ENCODE measurements at regions not wholly inside any gene's neighbourhood (a gene's known extent, or its start where the extent isn't known, plus 50 kb on each side); places are given as distances from the start of the nearest gene placed in this dataset.

- no peak for DNase-seq
- in situ Hi-C loops (cut with MboI; ENCODE audit: low pct_unique_long_range_greater_than_20kb, low sequenced_read_pairs): no loop called here
Observed at GRCh38 chr1:220976390-220976789, 97.1 kb downstream of the HLX start.

GRCh38 chr1:220979371-220979770 lies 100.1 kb downstream of the HLX start:
- in situ Hi-C loops (cut with MboI; ENCODE audit: low pct_unique_long_range_greater_than_20kb, low sequenced_read_pairs): no loop called here
- DNase-seq: no peak

- in situ Hi-C loops (cut with MboI; ENCODE audit: low pct_unique_long_range_greater_than_20kb, low sequenced_read_pairs): no loop called here
- DNase-seq: no peak
Observed at GRCh38 chr1:220982686-220983085, 103.4 kb downstream of the HLX start.

DNA sequence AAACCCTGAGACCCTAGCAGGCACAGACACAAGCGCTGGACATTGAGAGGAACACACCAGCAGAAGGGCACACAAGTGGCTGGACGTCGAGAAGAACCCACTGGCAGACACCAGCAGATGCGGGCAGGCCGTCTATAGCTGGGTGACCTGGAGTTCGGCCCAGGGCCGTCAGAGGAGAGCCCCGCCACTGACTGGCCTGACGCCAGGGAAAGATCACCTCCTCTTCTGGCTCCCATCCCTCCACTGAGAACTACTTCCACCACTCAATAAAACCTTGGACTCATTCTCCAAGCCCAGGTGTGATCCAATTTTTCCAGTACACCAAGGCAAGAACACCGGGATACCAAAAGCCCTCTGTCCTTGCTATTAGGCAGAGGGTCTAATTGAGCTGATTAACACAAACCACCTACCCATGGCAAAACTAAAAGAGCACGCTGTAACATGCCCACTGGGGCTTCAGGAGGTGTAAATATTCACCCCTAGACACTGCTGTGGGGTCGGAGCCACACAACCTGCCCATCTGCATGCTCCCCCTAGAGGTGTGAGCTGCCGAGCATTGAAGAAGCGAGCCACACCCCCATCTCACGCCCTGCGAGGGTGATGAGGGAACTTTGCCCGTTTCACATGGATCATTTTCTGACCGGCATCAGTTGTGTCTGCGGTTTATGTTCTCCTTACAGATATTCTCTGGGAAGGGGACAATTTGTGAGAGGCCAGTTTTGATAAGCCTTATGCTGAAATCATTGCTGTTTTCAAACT lies 104.8 kb downstream of the HLX start:
- in situ Hi-C loops (cut with MboI; ENCODE audit: low pct_unique_long_range_greater_than_20kb, low sequenced_read_pairs): no loop called here
- DNase-seq: no peak

DNA sequence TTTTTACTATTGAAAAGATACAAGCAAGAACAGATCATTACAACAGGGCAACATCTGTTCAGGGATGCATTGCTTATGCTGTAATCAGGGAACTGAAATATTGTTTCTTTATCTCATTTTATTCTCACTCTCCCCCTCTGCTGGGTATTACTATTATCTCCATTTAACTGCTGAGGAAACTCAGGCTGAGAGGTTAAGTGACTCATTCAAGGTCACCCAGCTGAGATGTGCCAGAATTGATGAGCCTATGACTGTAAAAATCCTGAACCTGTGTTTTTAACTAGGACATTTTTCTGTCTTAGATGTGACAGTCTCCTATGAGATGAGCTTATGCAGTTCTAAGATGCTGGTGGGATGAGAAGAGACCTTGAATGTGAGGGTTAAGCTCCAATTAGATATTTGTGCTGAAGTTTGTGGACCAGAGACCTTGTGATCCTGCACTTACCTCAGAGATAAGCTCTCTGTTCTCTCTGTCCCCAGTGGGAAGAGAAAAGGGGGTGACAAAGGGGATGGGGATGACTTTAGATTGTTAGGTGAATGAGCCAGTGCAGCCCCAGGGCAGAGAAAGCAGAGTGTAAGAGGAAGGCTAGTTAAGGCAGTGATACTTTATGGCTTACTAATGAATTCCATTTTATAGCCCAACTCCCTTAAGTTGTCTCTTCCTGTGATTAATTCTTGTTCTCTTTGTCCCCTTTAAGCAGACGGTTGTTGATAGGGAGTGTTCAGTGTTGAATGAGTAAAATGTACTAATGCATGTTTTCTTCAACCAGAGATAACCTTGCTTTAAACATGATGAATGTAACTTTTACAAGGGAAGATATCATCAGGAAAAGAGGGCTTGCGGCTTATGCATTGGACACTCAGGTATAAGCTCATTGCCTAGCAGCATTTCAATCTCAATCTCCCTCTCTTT lies 111.4 kb downstream of the HLX start:
- peak; percentile 20 for DNase-seq
- in situ Hi-C loops (cut with MboI; ENCODE audit: low pct_unique_long_range_greater_than_20kb, low sequenced_read_pairs): no loop called here

- no peak for DNase-seq
- in situ Hi-C loops (cut with MboI; ENCODE audit: low pct_unique_long_range_greater_than_20kb, low sequenced_read_pairs): no loop called here
Observed at GRCh38 chr1:220991506-220991905, 112.3 kb downstream of the HLX start.

DNA sequence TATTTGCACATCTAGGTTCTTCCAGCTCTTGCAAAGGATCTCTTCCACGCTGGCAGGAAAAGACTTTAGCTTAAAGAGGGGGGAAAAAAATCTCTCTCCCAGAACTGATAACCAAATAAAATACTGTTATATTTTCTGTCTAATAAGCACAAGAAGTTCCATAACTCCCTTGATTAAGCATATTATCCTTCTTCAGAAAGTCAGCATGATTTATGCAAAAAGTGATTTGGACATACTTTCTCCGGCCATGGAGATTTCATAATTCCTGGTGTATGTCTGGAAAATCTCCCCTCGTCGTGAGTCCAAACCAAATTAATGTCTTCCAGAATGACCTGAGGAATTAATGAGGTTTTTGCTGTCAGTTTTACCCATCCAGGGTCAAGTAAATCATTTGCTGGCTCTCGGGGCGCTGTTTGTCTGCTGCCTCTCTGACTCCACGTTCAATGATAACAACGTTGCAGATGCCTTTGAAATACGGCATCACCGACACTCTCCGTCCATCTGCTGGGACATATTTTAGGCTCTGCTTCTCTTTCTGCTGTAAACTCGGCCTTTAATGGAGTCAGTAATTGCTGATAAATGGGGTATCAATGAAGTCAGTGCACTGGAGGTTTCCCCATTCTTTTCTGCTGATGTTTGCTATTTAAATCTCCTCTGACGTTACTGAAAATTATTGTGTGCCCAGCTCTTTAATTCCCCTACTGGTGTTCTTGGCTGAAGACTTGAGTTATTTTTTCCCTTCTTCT lies 112.9 kb downstream of the HLX start:
- in situ Hi-C loops (cut with MboI; ENCODE audit: low pct_unique_long_range_greater_than_20kb, low sequenced_read_pairs): no loop called here
- DNase-seq: no peak

DNA sequence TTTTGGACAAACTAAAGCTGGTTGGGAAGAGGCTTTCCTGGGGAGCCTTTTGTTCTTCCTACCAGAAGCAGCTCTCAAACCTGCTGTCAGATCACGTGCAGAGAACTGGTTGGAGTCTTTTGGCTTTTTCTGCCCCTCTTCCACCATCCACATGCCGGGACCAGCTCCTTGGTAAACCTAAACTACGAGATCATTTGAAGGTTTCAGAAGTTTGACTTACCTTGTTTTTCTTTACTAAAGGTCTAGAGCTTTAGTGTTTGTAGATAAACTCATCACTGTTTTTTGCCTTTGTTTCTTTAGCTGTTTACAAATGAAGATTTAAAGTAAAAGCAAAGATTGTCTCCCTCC lies 113.4 kb downstream of the HLX start:
- in situ Hi-C loops (cut with MboI; ENCODE audit: low pct_unique_long_range_greater_than_20kb, low sequenced_read_pairs): no loop called here
- DNase-seq: no peak

- DNase-seq: no peak
- in situ Hi-C loops (cut with MboI; ENCODE audit: low pct_unique_long_range_greater_than_20kb, low sequenced_read_pairs): no loop called here
Observed at GRCh38 chr1:220994671-220995070, 115.4 kb downstream of the HLX start.

DNA sequence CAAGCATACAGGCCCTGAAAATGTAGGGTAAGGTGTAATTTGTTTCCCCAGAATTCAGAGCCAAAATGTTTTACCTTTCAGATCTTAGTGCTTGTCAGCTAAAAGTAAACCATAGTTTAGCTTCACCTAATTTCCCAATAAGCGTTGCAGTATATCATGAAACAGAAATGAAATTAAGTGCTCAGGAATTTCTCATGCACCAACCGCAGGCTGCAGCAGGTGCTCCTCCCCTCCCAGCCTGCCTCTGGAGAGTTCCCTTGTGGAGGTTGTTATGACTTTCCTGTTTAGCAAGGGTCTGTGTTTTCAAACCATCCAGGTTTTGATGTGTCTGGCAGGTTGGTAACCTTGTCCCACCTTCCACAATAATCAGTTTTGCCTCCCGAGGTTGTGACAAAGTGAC lies 118.5 kb downstream of the HLX start:
- no peak for DNase-seq
- in situ Hi-C loops (cut with MboI; ENCODE audit: low pct_unique_long_range_greater_than_20kb, low sequenced_read_pairs): no loop called here

GRCh38 chr1:220999872-221000863 lies 120.9 kb downstream of the HLX start:
- in situ Hi-C loops (cut with MboI; ENCODE audit: low pct_unique_long_range_greater_than_20kb, low sequenced_read_pairs): no loop called here

GRCh38 chr1:221001167-221001566 lies 121.9 kb downstream of the HLX start:
- no peak for DNase-seq
- in situ Hi-C loops (cut with MboI; ENCODE audit: low pct_unique_long_range_greater_than_20kb, low sequenced_read_pairs): no loop called here

More at GRCh38 chr1:220999872-221000863, 120.9 kb downstream of the HLX start:
- DNase-seq: peak; percentile 90

- in situ Hi-C loops (cut with MboI; ENCODE audit: low pct_unique_long_range_greater_than_20kb, low sequenced_read_pairs): no loop called here
- DNase-seq: no peak
Observed at GRCh38 chr1:221002601-221003000, 123.4 kb downstream of the HLX start.

DNA sequence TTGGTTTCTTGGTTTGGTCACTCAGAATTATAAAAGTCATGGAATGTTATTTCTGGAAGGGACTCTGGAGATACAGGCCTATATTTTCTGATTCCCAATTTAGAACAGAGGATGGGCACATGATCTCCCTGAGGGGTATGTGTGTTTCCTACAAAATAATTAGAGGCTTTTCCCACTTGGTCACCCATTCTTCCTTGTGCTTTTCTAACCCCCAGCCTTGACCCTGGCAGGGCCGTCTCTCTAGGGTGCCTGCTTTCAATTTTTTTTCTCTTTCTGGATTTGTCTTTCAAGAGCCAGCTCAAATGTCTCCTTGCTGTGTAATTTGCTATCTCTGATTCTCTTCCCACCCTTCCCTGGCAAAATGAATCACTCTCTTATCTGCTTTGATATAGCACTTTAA lies 131.9 kb downstream of the HLX start:
- in situ Hi-C loops (cut with MboI; ENCODE audit: low pct_unique_long_range_greater_than_20kb, low sequenced_read_pairs): no loop called here
- DNase-seq: no peak

DNA sequence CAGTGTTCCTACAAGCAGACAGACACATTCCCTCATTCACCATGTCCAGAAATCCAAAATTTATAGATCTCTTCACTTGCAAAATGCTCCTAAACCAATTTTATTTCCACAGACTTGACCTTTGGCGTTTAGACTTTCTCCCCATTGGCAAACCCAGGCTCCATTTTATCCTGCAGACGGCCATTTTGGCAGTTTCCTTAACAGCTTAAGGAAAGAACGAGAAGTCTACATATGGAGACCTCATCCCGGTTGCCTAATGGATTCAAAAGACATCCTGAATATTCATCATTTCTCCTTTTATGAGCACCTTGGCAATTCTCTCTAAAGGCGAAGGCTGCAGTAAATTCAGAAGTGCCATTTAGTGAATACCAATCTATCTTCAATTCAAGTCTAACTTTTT lies 132.9 kb downstream of the HLX start:
- DNase-seq: no peak
- in situ Hi-C loops (cut with MboI; ENCODE audit: low pct_unique_long_range_greater_than_20kb, low sequenced_read_pairs): no loop called here

DNA sequence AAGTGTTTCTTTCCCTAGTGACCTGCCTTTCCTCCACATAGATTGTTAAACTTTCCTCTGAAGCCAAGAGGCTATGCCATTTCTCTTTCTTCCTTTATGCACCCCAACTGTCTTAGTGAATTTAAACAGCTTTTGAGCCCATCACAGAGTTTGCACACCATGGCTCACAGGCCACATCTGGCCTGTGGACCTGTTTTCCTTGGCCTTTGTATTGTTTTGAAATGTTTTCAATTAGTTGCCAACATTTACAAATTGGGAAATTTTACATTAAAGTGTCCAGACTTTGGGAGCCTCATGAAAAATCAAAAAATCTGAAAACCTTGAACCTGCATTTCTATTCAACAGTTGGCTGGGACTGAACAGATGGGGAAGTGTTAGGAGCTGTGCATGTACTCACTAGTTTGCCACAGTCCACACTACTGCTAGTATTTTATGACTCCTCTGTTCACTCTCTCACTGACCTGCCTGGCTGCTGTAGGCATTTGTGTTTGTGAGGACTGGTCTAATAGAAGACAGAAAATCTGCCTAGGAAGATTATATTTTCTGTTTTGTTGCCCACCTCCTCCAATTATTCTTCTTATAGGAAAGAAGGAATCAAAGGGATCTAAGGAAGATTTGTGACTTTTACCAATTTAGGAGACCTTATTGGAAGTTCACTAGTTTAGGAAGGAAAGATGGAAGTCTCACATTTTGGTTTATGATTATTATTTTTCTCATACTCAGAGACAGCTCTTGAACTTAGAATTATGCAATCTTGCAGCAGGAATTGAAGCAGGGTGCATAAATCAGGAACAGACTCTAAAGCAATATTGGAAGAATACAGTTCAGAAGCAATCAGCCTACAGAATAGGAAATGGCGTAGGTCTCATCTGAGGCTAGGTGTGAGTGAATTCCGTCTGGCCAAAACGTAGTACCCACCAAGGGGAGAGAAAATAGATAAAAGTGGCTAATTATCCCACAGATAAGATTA lies 134.7 kb downstream of the HLX start:
- DNase-seq: no peak
- in situ Hi-C loops (cut with MboI; ENCODE audit: low pct_unique_long_range_greater_than_20kb, low sequenced_read_pairs): no loop called here

GRCh38 chr1:221015159-221015790 lies 136.0 kb downstream of the HLX start:
- in situ Hi-C loops (cut with MboI; ENCODE audit: low pct_unique_long_range_greater_than_20kb, low sequenced_read_pairs): no loop called here
- no peak for DNase-seq
